HUES64 (cell line): ENCODE measurements at regions not wholly inside any gene's neighbourhood (a gene's known extent, or its start where the extent isn't known, plus 50 kb on each side); places are given as distances from the start of the nearest gene placed in this dataset.

Experiments used
- H3K27ac ChIP-seq: 2 replicates; pipeline ENCODE4 v1.7.0; 2013; ENCODE audit warnings: low read depth, low read length, inconsistent platforms
- H3K27me3 ChIP-seq: 2 replicates; pipeline ENCODE4 v1.6.1; 2013; ENCODE audit warnings: mild to moderate bottlenecking, low read length; ENCODE audit not compliant: insufficient read depth
- H3K36me3 ChIP-seq: 2 replicates; pipeline ENCODE4 v1.6.1; 2013; ENCODE audit warnings: mild to moderate bottlenecking, low read length; ENCODE audit not compliant: insufficient read depth
- H3K4me1 ChIP-seq: 2 replicates; pipeline ENCODE4 v1.6.1; 2013; ENCODE audit warnings: mild to moderate bottlenecking, low read length, moderate library complexity; ENCODE audit not compliant: insufficient read depth
- H3K4me3 ChIP-seq: 2 replicates; pipeline ENCODE4 v1.5.1; 2013; ENCODE audit warnings: mild to moderate bottlenecking, low read length, moderate library complexity
- H3K9ac ChIP-seq: 2 replicates; pipeline ENCODE4 v1.6.1; 2013; ENCODE audit warnings: mild to moderate bottlenecking, low read depth, low read length
- H3K9me3 ChIP-seq: 2 replicates; pipeline ENCODE4 v1.6.1; 2013; ENCODE audit warnings: low read depth, low read length; ENCODE audit not compliant: insufficient read depth
- WGBS: fragments of 150-250, 120-280 bp; methylation state at CpG from one replicate; pipeline ENCODE4 v1.1.7; 2013; ENCODE audit warnings: missing lambda C conversion rate; 5-methylcytosine and 5-hydroxymethylcytosine counted together

DNA sequence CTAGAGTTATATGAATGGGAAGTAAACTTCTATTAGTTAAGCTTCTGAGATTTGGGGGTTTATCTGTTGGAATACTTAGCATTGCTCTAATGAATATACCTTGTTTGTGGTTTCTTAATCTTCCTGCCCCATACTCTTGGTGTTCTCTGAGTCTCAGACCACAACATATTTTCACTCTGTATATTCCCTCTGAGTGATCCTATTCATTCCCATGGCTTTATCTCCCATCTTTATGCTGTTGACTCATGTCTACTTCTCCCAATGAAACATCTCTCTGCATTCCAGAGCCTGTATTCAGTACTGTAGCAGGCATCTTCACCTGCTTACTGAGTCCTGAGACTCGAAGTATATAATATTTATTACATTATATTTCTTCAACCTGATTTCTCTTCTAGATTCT, 283.7 kb upstream of the MAP3K7 start:
- no peaks in the 10 kb centered on the region for H3K4me1 ChIP-seq
- WGBS, result no CpG with 5 or more reads among the region's 1 CpG
- no peaks in the 10 kb centered on the region for H3K9me3 ChIP-seq
- no peaks in the 10 kb centered on the region for H3K36me3 ChIP-seq
- H3K4me3 ChIP-seq, result no peak overlapping the region
- H3K27ac ChIP-seq, result no peak overlapping the region
- no peak overlapping the region for H3K9ac ChIP-seq
- no peaks in the 10 kb centered on the region for H3K27me3 ChIP-seq

DNA sequence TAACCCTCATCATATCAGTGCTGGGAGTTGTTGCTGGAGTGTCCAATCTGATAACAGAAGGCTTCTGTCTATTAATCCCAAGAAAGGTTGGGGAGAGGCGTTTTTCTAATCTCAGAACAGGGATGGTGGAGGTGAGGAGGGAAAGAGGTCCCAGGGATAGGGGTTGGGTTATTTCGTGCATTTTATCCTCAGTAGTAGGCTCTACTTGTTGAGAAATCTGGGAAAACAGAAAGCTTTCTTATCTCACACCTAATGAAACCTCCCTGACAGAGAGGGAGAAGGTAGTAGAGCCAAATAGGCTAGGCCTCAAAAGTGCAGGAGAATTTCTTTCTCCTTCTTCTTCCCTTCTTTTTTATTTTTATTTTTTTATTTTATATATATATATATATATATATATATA, 281.8 kb upstream of the MAP3K7 start:
- Histone ChIP-seq H3K27ac (no peak overlapping the region), H3K9ac (no peak overlapping the region), H3K27me3 (no peaks in the 10 kb centered on the region), H3K36me3 (no peaks in the 10 kb centered on the region), H3K4me3 (no peak overlapping the region), H3K4me1 (no peaks in the 10 kb centered on the region), H3K9me3 (no peaks in the 10 kb centered on the region)
- 80% methylated on average over 2 of the region's 2 CpGs for WGBS

DNA sequence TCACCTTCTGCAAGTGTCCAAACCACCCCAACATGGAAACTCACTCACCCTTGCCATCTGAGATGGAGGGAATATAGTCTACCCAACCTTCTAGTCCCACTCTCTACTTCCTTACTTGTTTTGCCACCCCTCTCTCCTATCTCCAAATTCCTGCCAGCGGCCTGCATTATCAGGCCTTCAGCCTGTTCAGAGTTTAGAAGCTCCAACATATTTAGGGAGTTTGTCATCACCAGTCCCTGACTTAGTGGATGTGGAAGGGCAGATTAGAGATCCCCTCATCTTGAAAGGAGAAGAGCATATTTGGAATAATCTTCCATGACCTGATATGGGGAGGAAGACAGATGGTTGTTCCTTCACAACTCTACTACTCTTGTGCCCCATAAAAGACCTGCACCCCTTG, 281.4 kb upstream of the MAP3K7 start:
- Histone ChIP-seq H3K36me3 (no peaks in the 10 kb centered on the region), H3K4me3 (no peak overlapping the region), H3K9me3 (no peaks in the 10 kb centered on the region), H3K9ac (no peak overlapping the region), H3K4me1 (no peaks in the 10 kb centered on the region), H3K27ac (no peak overlapping the region), H3K27me3 (no peaks in the 10 kb centered on the region)
- 93% methylated on average over 1 of the region's 1 CpG for WGBS

DNA sequence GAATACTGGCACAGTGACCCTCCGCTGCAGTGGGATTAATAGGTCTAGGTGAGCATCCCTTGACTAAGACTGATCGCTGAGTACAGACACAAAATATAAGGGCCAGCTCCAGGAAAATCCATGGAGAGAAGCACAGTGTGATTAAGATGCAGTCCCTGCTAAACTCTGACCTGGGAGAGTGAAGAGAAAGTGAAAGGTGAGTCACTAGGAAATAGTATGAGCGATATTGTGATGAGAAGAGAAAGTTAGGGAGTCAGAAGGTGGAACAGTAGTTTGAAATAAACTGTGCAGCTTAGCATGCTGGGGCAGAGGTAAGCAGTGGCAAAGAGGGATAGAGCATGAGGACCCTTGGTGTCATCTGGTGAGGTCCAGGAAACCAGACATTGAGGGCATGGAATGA, 278.6 kb upstream of the MAP3K7 start:
- 93% methylated on average over 3 of the region's 3 CpGs for WGBS
- no peak overlapping the region for H3K4me3 ChIP-seq
- H3K4me1 ChIP-seq, result no peaks in the 10 kb centered on the region
- H3K36me3 ChIP-seq, result no peaks in the 10 kb centered on the region
- H3K27ac ChIP-seq, result no peak overlapping the region
- H3K9me3 ChIP-seq, result no peaks in the 10 kb centered on the region
- H3K27me3 ChIP-seq, result no peaks in the 10 kb centered on the region
- H3K9ac ChIP-seq, result no peak overlapping the region

DNA sequence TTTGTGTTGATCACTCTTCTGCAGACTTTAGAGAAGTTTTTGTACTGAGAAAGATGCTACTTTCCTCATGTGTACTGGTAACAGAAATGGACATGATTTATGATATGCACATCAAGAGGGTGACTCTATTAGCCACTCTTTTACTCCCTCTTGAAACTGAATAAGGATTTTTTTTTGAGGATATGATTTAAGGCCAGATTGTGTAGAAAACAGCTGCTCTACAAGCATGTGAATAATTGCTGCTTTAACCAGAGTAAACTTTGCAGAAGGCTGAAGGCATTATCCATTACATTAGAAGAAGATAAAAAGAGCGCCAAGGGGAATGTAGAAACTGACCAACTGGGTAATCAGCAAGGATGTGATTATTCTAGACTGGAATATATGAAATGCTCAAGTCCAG, 276.2 kb upstream of the MAP3K7 start:
- Histone ChIP-seq H3K4me3 (no peak overlapping the region), H3K9me3 (no peaks in the 10 kb centered on the region), H3K27ac (no peak overlapping the region), H3K9ac (no peak overlapping the region), H3K36me3 (no peaks in the 10 kb centered on the region), H3K27me3 (no peaks in the 10 kb centered on the region), H3K4me1 (no peaks in the 10 kb centered on the region)
- 91% methylated on average over 1 of the region's 1 CpG for WGBS

DNA sequence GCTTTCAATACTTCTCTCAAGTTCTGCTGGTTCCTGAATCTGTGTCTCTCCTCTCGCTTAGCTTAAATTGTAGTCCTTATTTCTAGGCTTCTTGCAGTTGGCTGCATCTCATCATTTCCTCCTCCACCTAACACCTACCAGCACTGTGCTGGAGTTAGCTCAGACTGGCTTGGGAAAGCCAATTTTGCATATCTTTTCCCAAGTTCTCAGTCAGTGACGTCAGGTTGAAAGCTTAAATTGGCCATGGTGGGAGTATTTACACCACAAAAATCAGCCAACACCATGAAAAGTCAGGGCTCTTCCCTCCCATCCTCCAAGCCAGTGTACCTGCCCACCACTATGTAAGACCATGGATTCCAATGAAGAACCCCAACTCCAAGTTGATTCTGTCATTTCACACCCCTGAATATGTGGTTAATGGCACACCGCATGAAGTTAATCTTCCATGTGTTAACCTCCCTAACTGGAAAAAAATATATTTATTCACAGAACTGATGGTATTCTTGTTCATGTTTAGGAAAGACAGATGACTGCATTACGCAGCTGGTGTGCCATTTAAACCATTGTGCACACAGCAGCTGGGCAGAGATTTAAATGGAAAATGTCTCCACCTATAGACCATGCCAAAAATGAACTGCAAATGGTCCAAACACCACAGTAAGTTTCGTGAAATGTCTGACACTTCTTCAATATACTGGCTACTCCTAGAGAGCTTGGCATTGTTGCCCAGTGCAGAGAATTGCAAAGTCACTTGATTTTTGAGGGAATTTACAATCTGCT, 274.1 kb upstream of the MAP3K7 start:
- no peaks in the 10 kb centered on the region for H3K36me3 ChIP-seq
- H3K4me3 ChIP-seq, result no peak overlapping the region
- no peak overlapping the region for H3K27ac ChIP-seq
- no peaks in the 10 kb centered on the region for H3K9me3 ChIP-seq
- WGBS, result 95% methylated on average over 5 of the region's 5 CpGs
- H3K27me3 ChIP-seq, result no peaks in the 10 kb centered on the region
- no peak overlapping the region for H3K9ac ChIP-seq
- no peaks in the 10 kb centered on the region for H3K4me1 ChIP-seq

DNA sequence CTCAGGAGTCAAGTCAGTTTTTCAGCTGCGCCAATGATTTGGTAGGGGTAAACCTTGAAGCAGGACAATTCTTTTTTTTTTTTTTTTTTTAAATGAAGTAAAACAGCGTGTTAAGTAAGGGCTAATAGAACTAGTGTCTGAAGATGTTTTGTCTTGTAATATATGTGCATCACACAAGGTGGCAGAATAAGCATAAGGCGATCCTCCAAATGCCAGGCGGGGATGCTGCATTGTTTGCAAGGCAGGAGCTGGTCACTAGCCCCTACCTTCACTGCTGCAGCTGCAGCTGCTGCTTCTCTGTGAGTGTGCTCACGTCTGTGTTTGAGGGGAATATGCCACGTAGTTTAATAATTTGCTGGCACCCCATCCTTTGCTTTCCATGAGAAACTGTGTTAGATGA, 272.7 kb upstream of the MAP3K7 start:
- 86% methylated on average over 6 of the region's 6 CpGs for WGBS
- H3K9me3 ChIP-seq, result no peaks in the 10 kb centered on the region

DNA sequence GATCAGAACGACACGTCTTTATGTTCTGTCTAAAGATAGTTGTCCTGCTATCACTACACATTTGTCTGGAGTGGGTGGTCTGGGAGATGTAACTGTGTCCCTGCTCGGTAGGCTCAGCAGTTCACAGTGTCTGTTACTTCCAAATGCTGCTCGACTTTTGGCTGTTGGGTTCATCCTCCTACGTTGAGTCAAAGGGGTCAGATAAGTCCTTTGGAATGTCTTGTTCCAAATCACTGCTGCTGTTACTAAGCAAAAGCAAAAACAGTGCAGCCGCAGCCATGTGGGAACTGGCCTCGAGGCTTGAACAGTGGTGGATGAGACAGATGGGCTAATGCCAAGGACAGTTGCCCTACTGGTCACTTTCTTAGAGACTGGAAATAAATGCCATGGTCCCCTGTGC, 272.2 kb upstream of the MAP3K7 start:
- Histone ChIP-seq H3K27ac (no peak overlapping the region), H3K36me3 (no peaks in the 10 kb centered on the region), H3K9ac (no peak overlapping the region), H3K4me1 (no peaks in the 10 kb centered on the region), H3K4me3 (no peak overlapping the region), H3K9me3 (no peaks in the 10 kb centered on the region), H3K27me3 (no peaks in the 10 kb centered on the region)
- 92% methylated on average over 7 of the region's 7 CpGs for WGBS

More for the DNA sequence above, 272.7 kb upstream of the MAP3K7 start:
- Histone ChIP-seq H3K4me3 (no peak overlapping the region), H3K36me3 (no peaks in the 10 kb centered on the region), H3K4me1 (no peaks in the 10 kb centered on the region), H3K27ac (no peak overlapping the region), H3K27me3 (no peaks in the 10 kb centered on the region), H3K9ac (no peak overlapping the region)

DNA sequence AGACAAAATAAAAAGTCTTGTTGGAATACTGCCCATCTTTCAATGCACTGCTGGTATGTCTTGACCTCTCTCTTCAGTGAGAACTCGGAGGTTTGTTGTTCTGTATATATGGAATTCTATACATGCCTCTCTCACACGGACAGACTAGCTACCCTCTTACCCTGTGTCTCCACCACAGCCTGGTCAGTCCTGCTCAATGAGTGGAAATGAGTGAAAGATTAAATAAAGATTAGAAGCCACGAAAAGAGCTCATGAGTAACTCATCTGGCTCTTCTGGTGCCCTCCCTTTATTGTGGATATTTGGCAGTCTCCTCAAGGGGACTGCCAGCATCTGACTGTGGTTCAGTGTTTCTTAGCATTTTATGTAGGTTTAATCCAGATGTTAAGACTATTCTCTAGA, 262.8 kb upstream of the MAP3K7 start:
- Histone ChIP-seq H3K27ac (no peak overlapping the region), H3K4me1 (peaks cover 12% of the 10 kb centered on the region), H3K27me3 (no peaks in the 10 kb centered on the region), H3K4me3 (no peak overlapping the region), H3K9me3 (no peaks in the 10 kb centered on the region), H3K36me3 (no peaks in the 10 kb centered on the region), H3K9ac (no peak overlapping the region)
- WGBS, result 81% methylated on average over 1 of the region's 3 CpGs

DNA sequence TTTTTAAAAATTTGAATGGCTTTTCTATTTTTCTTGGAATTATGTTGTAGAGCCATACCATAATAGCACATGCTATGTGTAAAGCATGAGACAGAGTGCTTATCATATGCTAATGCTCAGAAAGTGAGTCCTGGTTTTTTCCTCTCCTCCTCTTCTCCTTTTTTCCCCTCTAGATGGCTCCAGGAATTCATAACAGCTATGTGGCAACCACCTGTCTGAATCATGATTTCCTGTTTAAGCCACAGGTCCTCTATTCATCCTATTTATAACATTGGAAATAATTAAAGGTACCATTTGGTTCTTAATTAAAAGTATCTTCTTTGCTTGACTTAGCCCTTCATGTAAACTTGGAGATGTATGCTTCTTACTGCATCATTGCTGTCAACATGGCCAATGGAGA, 260.0 kb upstream of the MAP3K7 start:
- Histone ChIP-seq H3K27me3 (no peaks in the 10 kb centered on the region), H3K36me3 (no peaks in the 10 kb centered on the region), H3K4me1 (peaks cover 12% of the 10 kb centered on the region), H3K27ac (no peak overlapping the region), H3K9ac (no peak overlapping the region), H3K4me3 (no peak overlapping the region), H3K9me3 (no peaks in the 10 kb centered on the region)

DNA sequence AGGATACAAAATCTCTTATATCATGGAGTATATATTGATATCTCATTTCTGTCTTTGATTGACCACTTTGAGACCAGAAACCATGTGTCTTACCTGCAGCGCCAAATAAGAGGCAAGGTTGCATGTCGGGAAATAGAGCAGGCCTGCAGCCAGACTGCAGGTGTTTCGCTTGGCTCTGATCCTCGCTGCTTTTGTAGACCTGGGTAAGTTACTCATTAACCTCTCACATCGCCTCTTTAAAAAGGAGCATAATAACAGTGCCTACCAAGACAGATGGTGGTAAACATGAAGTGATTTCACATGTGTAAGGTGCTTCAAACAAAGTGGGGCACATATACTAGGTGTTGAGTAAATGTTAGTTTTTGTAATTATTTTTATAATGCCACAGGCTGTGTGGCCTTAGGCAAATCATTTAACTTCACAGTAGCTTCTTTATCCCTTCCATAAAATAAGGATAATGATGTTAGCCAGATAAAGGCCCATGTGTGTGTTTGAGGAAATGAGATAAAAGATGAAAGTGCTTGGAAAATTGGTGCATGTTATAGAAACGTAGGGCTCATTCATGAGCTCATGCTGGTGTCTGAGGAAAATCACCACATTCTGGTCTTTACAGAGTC, 248.8 kb upstream of the MAP3K7 start:
- H3K36me3 ChIP-seq, result no peaks in the 10 kb centered on the region
- H3K27ac ChIP-seq, result no peak overlapping the region
- no peaks in the 10 kb centered on the region for H3K4me1 ChIP-seq
- WGBS, result 84% methylated on average over 6 of the region's 6 CpGs
- no peaks in the 10 kb centered on the region for H3K27me3 ChIP-seq
- H3K4me3 ChIP-seq, result no peak overlapping the region
- no peaks in the 10 kb centered on the region for H3K9me3 ChIP-seq
- no peak overlapping the region for H3K9ac ChIP-seq

DNA sequence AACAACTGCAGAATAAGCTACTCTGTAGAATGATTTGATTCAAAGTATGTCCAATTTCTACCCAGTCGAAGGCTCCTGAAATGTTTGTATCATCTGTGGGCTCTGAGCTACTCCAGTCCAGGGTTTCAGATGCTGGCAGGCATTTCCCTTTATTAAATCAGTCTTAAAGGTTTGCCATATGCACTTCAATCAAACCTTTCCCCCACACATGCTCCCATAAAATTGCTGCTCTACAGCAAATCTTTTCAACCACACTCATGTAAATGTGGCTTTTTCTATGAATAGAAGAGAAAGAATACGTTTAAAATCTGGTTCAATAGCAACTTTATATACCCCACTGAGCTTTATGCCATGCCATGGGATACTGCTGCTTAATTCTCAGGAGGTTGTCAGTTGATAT, 242.4 kb upstream of the MAP3K7 start:
- Histone ChIP-seq H3K4me1 (no peaks in the 10 kb centered on the region), H3K9ac (no peak overlapping the region), H3K4me3 (no peak overlapping the region), H3K27ac (no peak overlapping the region), H3K36me3 (no peaks in the 10 kb centered on the region), H3K9me3 (no peaks in the 10 kb centered on the region), H3K27me3 (no peaks in the 10 kb centered on the region)
- WGBS, result 86% methylated on average over 1 of the region's 2 CpGs
